Neural cell (in vitro differentiated cells): ENCODE measurements at regions not wholly inside any gene's neighbourhood (a gene's known extent, or its start where the extent isn't known, plus 50 kb on each side); places are given as distances from the start of the nearest gene placed in this dataset.

Source experiments
- CTCF ChIP-seq: fragments of 450-650 bp; IDR thresholded peaks from 2 replicates; pipeline ENCODE4 v1.5.1; 2014; ENCODE audit warnings: antibody characterized with exemption, mild to moderate bottlenecking, moderate library complexity; ENCODE audit not compliant: poor library complexity, severe bottlenecking
- EP300 ChIP-seq: fragments of 450-650 bp; conservative IDR thresholded peaks from 2 replicates; pipeline ENCODE4 v1.6.1; 2014; ENCODE audit warnings: antibody characterized with exemption, mild to moderate bottlenecking, moderate library complexity; ENCODE audit not compliant: poor library complexity, severe bottlenecking
- EZH2 ChIP-seq: fragments of 200-600, 300-800 bp; shearing (Covaris generic), sonication (generic); IDR thresholded peaks from 2 replicates; pipeline ENCODE4 v1.6.1; 2014; ENCODE audit warnings: antibody characterized with exemption, low read length, borderline replicate concordance, mild to moderate bottlenecking; ENCODE audit not compliant: insufficient read depth, poor library complexity, severe bottlenecking
- MXI1 ChIP-seq: fragments of 450-650 bp; conservative IDR thresholded peaks from 2 replicates; pipeline ENCODE4 v1.6.1; 2014; ENCODE audit warnings: antibody characterized with exemption, mild to moderate bottlenecking; ENCODE audit not compliant: poor library complexity, severe bottlenecking
- POLR2AphosphoS5 ChIP-seq: IDR thresholded peaks from 2 replicates; pipeline ENCODE4 v1.6.1; 2012
- RAD21 ChIP-seq: fragments of 450-650 bp; conservative IDR thresholded peaks from 2 replicates; pipeline ENCODE4 v1.6.1; 2014; ENCODE audit warnings: antibody characterized with exemption, mild to moderate bottlenecking, moderate library complexity
- SMC3 ChIP-seq: fragments of 450-650 bp; conservative IDR thresholded peaks from 2 replicates; pipeline ENCODE4 v1.6.1; 2014; ENCODE audit warnings: antibody characterized with exemption, mild to moderate bottlenecking, moderate library complexity; ENCODE audit not compliant: poor library complexity

DNA sequence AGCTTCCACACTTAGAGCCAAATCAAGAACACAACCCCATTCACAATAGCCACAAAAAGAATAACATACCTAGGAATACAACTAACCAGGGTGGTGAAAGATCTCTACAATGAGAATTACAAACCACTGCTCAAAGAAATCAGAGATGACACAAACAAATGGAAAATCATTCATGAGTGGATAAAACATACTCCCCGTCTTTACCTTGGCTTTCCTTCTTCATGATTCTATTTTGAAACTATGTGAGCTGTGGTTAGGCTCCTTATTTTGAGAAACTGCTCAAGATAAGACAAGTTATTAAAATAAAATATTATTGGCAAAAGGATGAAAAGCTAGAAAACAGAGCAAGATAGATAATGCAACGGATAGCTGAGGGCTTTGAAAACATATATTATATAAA, 598.1 kb upstream of the FAT1 start:
- no peak for TF ChIP-seq CTCF
- TF ChIP-seq SMC3: no peak
- no peak for TF ChIP-seq EZH2
- no peak for TF ChIP-seq RAD21
- TF ChIP-seq POLR2AphosphoS5: no peak
- no peak for TF ChIP-seq MXI1
- no peak for TF ChIP-seq EP300
